ENCODE measurements at regions not wholly inside any gene's neighbourhood (a gene's known extent, or its start where the extent isn't known, plus 50 kb on each side); places are given as distances from the start of the nearest gene placed in this dataset.

DNA sequence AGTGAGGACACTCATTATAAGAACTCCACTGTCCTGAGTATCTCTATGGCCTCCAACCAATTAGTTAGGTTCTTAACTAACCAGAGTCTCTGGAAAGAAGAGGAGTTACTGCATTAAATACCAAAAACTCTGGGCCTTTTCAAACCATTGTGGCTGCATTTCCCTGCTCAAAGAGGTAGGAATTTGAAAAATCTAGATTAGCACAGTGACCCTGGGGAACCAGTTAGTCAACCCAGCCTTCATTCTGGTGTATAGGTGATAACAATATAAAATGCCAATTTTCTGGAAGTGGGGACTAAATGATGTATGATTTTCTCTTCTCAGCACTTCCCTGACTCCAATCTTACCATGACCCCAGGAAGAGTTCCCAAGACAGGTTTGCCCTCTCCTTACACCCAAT is 287.8 kb upstream of the SETBP1 start:
- no peaks in the 10 kb centered on the region for H3K79me2 ChIP-seq (ENCODE audit: control insufficient read depth, insufficient read depth, low read length)
- H4K20me1 ChIP-seq (ENCODE audit: control insufficient read depth, extremely low read depth, insufficient read depth, low read length) = no peaks in the 10 kb centered on the region
- no peak for TF ChIP-seq EZH2 (IDR thresholded peaks at IDR 0.05; ENCODE audit: low read length)
- TF ChIP-seq, protein P1, sequence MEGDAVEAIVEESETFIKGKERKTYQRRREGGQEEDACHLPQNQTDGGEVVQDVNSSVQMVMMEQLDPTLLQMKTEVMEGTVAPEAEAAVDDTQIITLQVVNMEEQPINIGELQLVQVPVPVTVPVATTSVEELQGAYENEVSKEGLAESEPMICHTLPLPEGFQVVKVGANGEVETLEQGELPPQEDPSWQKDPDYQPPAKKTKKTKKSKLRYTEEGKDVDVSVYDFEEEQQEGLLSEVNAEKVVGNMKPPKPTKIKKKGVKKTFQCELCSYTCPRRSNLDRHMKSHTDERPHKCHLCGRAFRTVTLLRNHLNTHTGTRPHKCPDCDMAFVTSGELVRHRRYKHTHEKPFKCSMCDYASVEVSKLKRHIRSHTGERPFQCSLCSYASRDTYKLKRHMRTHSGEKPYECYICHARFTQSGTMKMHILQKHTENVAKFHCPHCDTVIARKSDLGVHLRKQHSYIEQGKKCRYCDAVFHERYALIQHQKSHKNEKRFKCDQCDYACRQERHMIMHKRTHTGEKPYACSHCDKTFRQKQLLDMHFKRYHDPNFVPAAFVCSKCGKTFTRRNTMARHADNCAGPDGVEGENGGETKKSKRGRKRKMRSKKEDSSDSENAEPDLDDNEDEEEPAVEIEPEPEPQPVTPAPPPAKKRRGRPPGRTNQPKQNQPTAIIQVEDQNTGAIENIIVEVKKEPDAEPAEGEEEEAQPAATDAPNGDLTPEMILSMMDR (optimal IDR thresholded peaks at IDR 0.05 in 1 of 3, IDR thresholded peaks at IDR 0.05 in 1 of 3, conservative IDR thresholded peaks at IDR 0.05 in 1 of 3; ENCODE audit: extremely low read depth in 1 of 3, insufficient read depth in 2 of 3, low read length in 3 of 3) = no peak
- H2AFZ ChIP-seq (ENCODE audit: control insufficient read depth, low read length) = no peak overlapping the region
- H3K4me3 ChIP-seq (ENCODE audit: control insufficient read depth in 2 of 3, extremely low read depth in 1 of 3, insufficient read depth in 2 of 3, low read depth in 1 of 3, low read length in 3 of 3) = no peak overlapping the region
- no peak overlapping the region for H3K4me2 ChIP-seq (ENCODE audit: control insufficient read depth, extremely low read depth, insufficient read depth, low read depth, low read length)
- no peaks in the 10 kb centered on the region for H3K9me1 ChIP-seq (ENCODE audit: control insufficient read depth, extremely low read depth, insufficient read depth, low read length)
- no peaks in the 10 kb centered on the region for H3K27me3 ChIP-seq (ENCODE audit: control insufficient read depth, extremely low read depth, insufficient read depth, low read length)
- H3K36me3 ChIP-seq (ENCODE audit: control insufficient read depth in 2 of 2, extremely low read depth in 1 of 2, insufficient read depth in 2 of 2, low read length in 2 of 2) = no peaks in the 10 kb centered on the region
- H3K4me1 ChIP-seq (ENCODE audit: control insufficient read depth, extremely low read depth, insufficient read depth, low read length) = no peaks in the 10 kb centered on the region
- H3K9me3 ChIP-seq (ENCODE audit: control insufficient read depth, low read depth, low read length) = no peaks in the 10 kb centered on the region
- DNase-seq (ENCODE audit: low read depth, low spot score) = no peak
- no peak for FAIRE-seq
- H3K9ac ChIP-seq (ENCODE audit: control insufficient read depth, extremely low read depth, insufficient read depth, low read length) = no peak overlapping the region
- no peak overlapping the region for H3K27ac ChIP-seq (ENCODE audit: control insufficient read depth, insufficient read depth, low read length)
- dilution Hi-C loops (cut with MboI; ENCODE audit: extremely low pct_ligation_motif_present, low sequenced_read_pairs) = no loop called here

DNA sequence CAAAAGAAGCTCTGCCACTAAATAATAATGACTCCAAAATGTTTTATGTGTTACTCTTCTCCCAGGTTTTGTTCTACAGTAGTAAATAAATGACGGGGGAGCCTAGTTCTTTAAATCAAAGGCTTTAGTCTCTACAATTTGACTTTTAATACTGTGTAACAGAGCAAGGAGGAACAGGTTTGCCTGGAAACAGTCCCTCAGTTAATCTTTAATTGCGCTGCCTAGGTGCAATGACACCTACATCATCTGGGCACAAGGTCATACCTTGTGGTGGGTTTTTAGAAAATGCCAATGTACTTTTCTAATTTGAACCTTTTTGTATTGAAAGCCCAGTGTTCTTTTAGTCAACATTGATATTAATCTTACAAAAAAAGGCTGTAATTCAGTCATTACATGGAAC is 287.3 kb upstream of the SETBP1 start:
- Histone ChIP-seq H4K20me1 (ENCODE audit: control insufficient read depth, extremely low read depth, insufficient read depth, low read length) (no peaks in the 10 kb centered on the region), H3K4me2 (ENCODE audit: control insufficient read depth, extremely low read depth, insufficient read depth, low read depth, low read length) (no peak overlapping the region), H3K9me1 (ENCODE audit: control insufficient read depth, extremely low read depth, insufficient read depth, low read length) (no peaks in the 10 kb centered on the region), H3K79me2 (ENCODE audit: control insufficient read depth, insufficient read depth, low read length) (no peaks in the 10 kb centered on the region), H3K9me3 (ENCODE audit: control insufficient read depth, low read depth, low read length) (no peaks in the 10 kb centered on the region), H2AFZ (ENCODE audit: control insufficient read depth, low read length) (no peak overlapping the region), H3K27ac (ENCODE audit: control insufficient read depth, insufficient read depth, low read length) (no peak overlapping the region), H3K4me3 (ENCODE audit: control insufficient read depth in 2 of 3, extremely low read depth in 1 of 3, insufficient read depth in 2 of 3, low read depth in 1 of 3, low read length in 3 of 3) (no peak overlapping the region), H3K9ac (ENCODE audit: control insufficient read depth, extremely low read depth, insufficient read depth, low read length) (no peak overlapping the region), H3K36me3 (ENCODE audit: control insufficient read depth in 2 of 2, extremely low read depth in 1 of 2, insufficient read depth in 2 of 2, low read length in 2 of 2) (no peaks in the 10 kb centered on the region), H3K27me3 (ENCODE audit: control insufficient read depth, extremely low read depth, insufficient read depth, low read length) (no peaks in the 10 kb centered on the region), H3K4me1 (ENCODE audit: control insufficient read depth, extremely low read depth, insufficient read depth, low read length) (no peaks in the 10 kb centered on the region)
- no peak for DNase-seq (ENCODE audit: low read depth, low spot score)
- no peak for FAIRE-seq
- TF ChIP-seq, protein P1 (optimal IDR thresholded peaks at IDR 0.05 in 1 of 3, IDR thresholded peaks at IDR 0.05 in 1 of 3, conservative IDR thresholded peaks at IDR 0.05 in 1 of 3; ENCODE audit: extremely low read depth in 1 of 3, insufficient read depth in 2 of 3, low read length in 3 of 3) = no peak
- TF ChIP-seq EZH2 (IDR thresholded peaks at IDR 0.05; ENCODE audit: low read length) = no peak
- dilution Hi-C loops (cut with MboI; ENCODE audit: extremely low pct_ligation_motif_present, low sequenced_read_pairs) = no loop called here

Data from keratinocyte (primary cell).